Natural killer cell (primary cell): ENCODE measurements at regions not wholly inside any gene's neighbourhood (a gene's known extent, or its start where the extent isn't known, plus 50 kb on each side); places are given as distances from the start of the nearest gene placed in this dataset.

ENCODE experiments used
- ATAC-seq, 3 donors: fragments of 150-1000 bp in 2 of 3; fragments of 200-7000 bp in 1 of 3; cut with Tn5 transposase; 1 replicate in 1 of 3; 2 replicates in 2 of 3; pipeline ENCODE4 v1.10.0; 2021; ENCODE audit warnings: mild to moderate bottlenecking in 2 of 3, moderate library complexity in 2 of 3
- DNase-seq, 2 donors: peaks; one replicate each; pipeline versions ENCODE4 v3.0.0 to v3.0.0-alpha.2; 2013 to 2021; ENCODE audit warnings: mixed read lengths in 1 of 2
- H3K27ac ChIP-seq: one replicate; pipeline ENCODE4 v1.5.1; 2013; ENCODE audit warnings: mild to moderate bottlenecking, low read length
- H3K27me3 ChIP-seq: one replicate; pipeline ENCODE4 v1.6.1; 2013; ENCODE audit warnings: low read length; ENCODE audit not compliant: control insufficient read depth, insufficient read depth
- H3K36me3 ChIP-seq: one replicate; pipeline ENCODE4 v1.6.1; 2013; ENCODE audit warnings: low read length; ENCODE audit not compliant: control insufficient read depth, insufficient read depth
- H3K4me1 ChIP-seq: one replicate; pipeline ENCODE4 v1.6.1; 2013; ENCODE audit warnings: low read length; ENCODE audit not compliant: control insufficient read depth, insufficient read depth
- H3K4me3 ChIP-seq: one replicate; pipeline ENCODE4 v1.5.1; 2013; ENCODE audit warnings: low read length
- H3K9me3 ChIP-seq: one replicate; pipeline ENCODE4 v1.6.1; 2013; ENCODE audit warnings: low read length; ENCODE audit not compliant: control insufficient read depth, insufficient read depth
- H3K27ac Mint-ChIP-seq, 2 donors: one replicate each; pipeline ENCODE4 v1.8.0; 2022; ENCODE audit warnings: mild to moderate bottlenecking in 2 of 2, mixed read lengths in 2 of 2, moderate library complexity in 1 of 2
- H3K27me3 Mint-ChIP-seq, 2 donors: one replicate each; pipeline ENCODE4 v1.8.0; 2022; ENCODE audit warnings: low read depth in 2 of 2, mixed read lengths in 2 of 2
- H3K36me3 Mint-ChIP-seq: one replicate; pipeline ENCODE4 v1.8.0; 2022; ENCODE audit warnings: mixed read lengths
- H3K4me1 Mint-ChIP-seq, 2 donors: one replicate each; pipeline ENCODE4 v1.8.0; 2022; ENCODE audit warnings: mixed read lengths in 2 of 2
- H3K4me3 Mint-ChIP-seq: one replicate; pipeline ENCODE4 v1.8.0; 2022; ENCODE audit warnings: mild to moderate bottlenecking, moderate library complexity, mixed read lengths
- H3K9me3 Mint-ChIP-seq, 2 donors: one replicate each; pipeline ENCODE4 v1.8.0; 2022; ENCODE audit warnings: mixed read lengths in 2 of 2
- CTCF ChIP-seq: fragments of 200-600 bp; IDR thresholded peaks from one replicate; pipeline ENCODE4 v1.8.0; 2022; ENCODE audit warnings: antibody characterized with exemption
- WGBS: methylation state at CpG from one replicate; pipeline ENCODE4 v1.1.7; 2013; ENCODE audit warnings: missing lambda C conversion rate; ENCODE audit not compliant: insufficient coverage; 5-methylcytosine and 5-hydroxymethylcytosine counted together
- intact Hi-C: fragments of 100-400 bp; cut with micrococcal nuclease; formaldehyde crosslinking; loops from one replicate; pipeline ENCODE4 v1.14.2; 2022

GRCh38 chr7:24505968-24506367, 67.3 kb upstream of the PALS2 start:
- intact Hi-C loops = no loop called here
- no peaks in the 10 kb centered on the region for H3K9me3 Mint-ChIP-seq
- DNase-seq = no peak
- H3K27ac Mint-ChIP-seq = no peak overlapping the region
- Histone ChIP-seq H3K27ac (no peak overlapping the region), H3K4me3 (no peak overlapping the region), H3K36me3 (no peaks in the 10 kb centered on the region), H3K4me1 (no peaks in the 10 kb centered on the region), H3K9me3 (no peaks in the 10 kb centered on the region), H3K27me3 (no peaks in the 10 kb centered on the region)
- H3K36me3 Mint-ChIP-seq = no peaks in the 10 kb centered on the region
- WGBS = 85% methylated on average over 1 of the region's 1 CpG
- H3K27me3 Mint-ChIP-seq = peaks cover 6% of the 10 kb centered on the region in 2 donors
- ATAC-seq = no peak
- no peak overlapping the region for H3K4me3 Mint-ChIP-seq
- no peaks in the 10 kb centered on the region for H3K4me1 Mint-ChIP-seq
- TF ChIP-seq CTCF = no peak

DNA sequence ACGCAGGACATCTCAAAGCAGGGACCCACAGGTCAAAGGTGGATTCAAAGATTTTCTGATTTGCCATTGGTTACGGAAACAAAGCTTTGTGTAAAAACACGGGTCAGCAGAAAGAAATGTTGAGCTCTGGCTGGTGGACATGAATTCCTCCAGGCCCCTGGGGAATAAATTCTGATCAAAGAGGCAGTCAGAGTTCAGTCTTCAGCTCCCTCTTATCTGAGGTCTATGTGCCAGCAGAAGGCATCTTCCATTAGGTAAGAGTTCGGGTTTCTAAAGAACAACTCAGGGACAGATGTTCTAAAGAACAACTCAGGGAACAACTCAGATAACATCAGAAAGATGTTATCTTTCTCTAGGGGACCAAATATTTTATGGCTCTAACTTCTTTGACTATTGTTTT, 64.9 kb upstream of the PALS2 start:
- H3K9me3 Mint-ChIP-seq = no peaks in the 10 kb centered on the region
- no peak overlapping the region for H3K27ac Mint-ChIP-seq
- H3K4me1 Mint-ChIP-seq = no peaks in the 10 kb centered on the region
- intact Hi-C loops = no loop called here
- no peak overlapping the region for H3K4me3 Mint-ChIP-seq
- no peak for ATAC-seq
- no peaks in the 10 kb centered on the region for H3K36me3 Mint-ChIP-seq
- 85% methylated on average over 4 of the region's 4 CpGs for WGBS
- Histone ChIP-seq H3K36me3 (no peaks in the 10 kb centered on the region), H3K4me1 (no peaks in the 10 kb centered on the region), H3K4me3 (no peak overlapping the region), H3K27ac (no peak overlapping the region), H3K27me3 (no peaks in the 10 kb centered on the region), H3K9me3 (no peaks in the 10 kb centered on the region)
- TF ChIP-seq CTCF = no peak
- H3K27me3 Mint-ChIP-seq = peaks cover 1 to 4% of the 10 kb centered on the region in 2 donors
- DNase-seq = no peak

DNA sequence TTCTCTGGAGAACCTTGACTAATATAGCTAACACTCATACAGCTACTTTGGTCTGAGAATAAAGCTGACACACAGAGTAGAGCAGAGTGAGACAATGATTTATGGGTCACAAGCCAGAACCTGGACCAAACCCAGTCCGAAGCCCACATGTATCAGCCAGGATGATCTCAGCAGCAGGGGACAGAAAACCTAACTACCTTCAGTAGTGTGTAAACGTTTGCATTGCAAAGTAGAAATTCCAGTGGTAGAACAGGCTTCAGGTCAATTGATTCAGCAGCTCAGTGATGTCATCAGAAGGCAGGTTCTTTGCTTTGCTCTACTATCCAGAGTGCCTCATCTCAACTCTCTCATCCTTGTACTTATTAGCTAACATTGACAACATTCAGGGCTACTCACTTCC, 62.5 kb upstream of the PALS2 start:
- H3K4me1 ChIP-seq = no peaks in the 10 kb centered on the region
- 81% methylated on average over 2 of the region's 2 CpGs for WGBS

More for the DNA sequence above, 62.5 kb upstream of the PALS2 start:
- no peaks in the 10 kb centered on the region for H3K9me3 ChIP-seq
- H3K4me3 ChIP-seq = no peak overlapping the region
- Mint-ChIP-seq H3K36me3 (no peaks in the 10 kb centered on the region), H3K4me3 (no peak overlapping the region), H3K27ac (no peak overlapping the region), H3K27me3 (peaks cover 8% of the 10 kb centered on the region in 2 donors), H3K9me3 (no peaks in the 10 kb centered on the region), H3K4me1 (no peaks in the 10 kb centered on the region)
- intact Hi-C loops = no loop called here
- no peak for DNase-seq
- no peak for ATAC-seq
- no peak overlapping the region for H3K27ac ChIP-seq
- no peak for TF ChIP-seq CTCF
- H3K27me3 ChIP-seq = no peaks in the 10 kb centered on the region
- no peaks in the 10 kb centered on the region for H3K36me3 ChIP-seq
